GM21360 (cell line): ENCODE measurements at regions not wholly inside any gene's neighbourhood (a gene's known extent, or its start where the extent isn't known, plus 50 kb on each side); places are given as distances from the start of the nearest gene placed in this dataset.

Experiments used
- ATAC-seq: cut with Tn5 transposase; IDR thresholded peaks from one replicate; pipeline ENCODE4 v1.9.1; 2021; ENCODE audit warnings: mild to moderate bottlenecking, moderate library complexity; ENCODE audit not compliant: unreplicated experiment

DNA sequence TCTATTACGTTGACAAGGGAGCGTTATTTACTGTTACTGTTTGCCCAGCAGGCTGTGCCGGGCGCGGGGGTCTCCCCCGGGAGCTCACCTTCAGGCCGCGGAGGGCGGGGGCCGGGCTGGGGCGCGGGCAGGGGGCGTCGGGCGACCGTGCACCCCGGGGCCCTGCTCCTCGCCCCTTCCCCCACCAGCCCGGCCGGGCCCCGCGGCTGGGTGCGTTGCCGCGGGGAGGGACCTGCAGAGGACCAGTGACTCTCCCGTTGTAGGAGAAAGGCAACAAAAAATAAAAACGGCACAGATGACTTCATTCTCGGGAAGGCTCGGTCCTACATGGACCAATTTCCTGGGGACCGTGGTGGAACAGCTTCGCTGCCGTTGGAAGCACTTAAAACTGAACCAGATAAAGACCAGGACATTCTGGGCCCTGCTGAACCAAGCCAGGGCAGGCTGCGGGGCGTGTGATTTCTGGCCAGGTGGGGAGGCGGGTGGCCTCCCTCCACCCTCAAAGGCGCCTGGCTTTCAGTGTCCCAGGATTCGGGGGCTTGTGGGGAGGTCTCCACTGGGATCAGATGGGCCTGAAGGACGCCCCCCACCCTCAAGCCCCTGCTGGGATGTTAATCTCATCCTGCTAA is 57.4 kb downstream of the IGLL1 start:
- no peak for ATAC-seq

- ATAC-seq, result no peak
These were observed 58.5 kb downstream of the IGLL1 start for GRCh38 chr22:23521441-23522113.

DNA sequence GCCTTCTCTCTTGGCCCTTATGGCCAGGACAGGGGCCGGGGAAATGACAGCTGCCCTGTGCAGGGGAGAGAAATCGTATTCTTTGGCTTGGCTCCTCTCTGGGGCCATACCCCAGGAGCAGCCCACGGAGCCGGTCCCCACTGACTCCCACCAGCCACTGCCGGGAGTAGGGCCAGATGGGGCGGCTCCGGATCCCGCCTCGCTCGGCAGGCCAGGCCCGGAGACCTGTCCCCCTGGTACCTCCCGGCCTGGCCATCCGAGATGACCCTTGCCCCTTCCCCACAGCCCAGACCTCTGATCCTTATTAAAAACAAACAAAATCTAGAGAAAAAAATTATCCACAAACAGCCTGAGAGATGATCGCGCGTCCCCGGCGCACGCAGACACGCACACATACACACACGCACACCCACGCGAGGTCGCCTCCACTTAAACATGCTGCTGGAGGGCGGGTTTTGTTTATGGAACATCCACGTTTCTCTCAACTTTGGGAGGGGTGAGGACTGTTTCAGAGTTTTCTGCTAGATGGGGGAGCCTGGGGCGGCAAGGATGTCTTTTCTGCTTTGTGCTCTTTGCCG is 59.1 kb downstream of the IGLL1 start:
- ATAC-seq, result no peak

- no peak for ATAC-seq
These were observed 60.5 kb downstream of the IGLL1 start for GRCh38 chr22:23519442-23520157.

DNA sequence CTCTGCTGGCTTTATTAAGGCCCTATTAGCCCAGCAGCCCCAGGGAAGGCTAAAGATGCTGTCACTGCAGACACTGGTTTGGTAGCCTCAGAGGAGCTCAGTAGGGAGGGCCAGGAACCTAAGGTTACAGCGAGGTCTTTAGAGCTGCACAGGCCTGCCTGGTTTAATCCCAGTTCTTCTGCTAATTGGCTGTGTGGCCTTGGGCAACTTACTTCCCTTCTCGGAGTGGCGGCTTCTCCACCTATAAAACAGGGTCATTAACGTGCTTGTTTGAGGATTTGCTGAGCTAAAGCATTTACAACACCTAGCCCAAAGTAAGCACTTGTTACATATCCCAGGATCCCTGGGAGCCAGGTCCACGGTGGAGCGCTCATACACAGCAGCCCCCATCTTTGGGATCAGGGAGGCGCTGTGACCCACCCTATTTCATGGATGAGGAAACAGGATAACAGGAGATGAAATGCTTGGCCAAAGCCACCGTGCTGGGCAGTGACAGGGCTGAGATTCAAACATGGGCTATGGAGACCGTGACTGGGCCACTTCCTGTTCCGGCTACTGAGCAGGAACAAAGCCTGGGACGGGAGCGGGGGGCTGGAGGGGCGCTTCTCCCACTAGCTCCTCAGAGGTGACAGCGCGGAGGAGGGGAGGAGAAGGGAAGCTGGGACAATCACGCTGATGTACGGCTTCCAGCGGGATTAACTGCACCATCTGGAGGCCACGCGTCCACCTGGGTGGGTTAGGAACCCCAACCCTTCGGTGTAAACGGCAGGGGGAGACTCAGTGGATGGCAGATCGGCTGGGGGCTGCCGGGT is 61.5 kb downstream of the IGLL1 start:
- ATAC-seq, result no peak

GRCh38 chr22:23517804-23518375 is 62.2 kb downstream of the IGLL1 start:
- no peak for ATAC-seq

DNA sequence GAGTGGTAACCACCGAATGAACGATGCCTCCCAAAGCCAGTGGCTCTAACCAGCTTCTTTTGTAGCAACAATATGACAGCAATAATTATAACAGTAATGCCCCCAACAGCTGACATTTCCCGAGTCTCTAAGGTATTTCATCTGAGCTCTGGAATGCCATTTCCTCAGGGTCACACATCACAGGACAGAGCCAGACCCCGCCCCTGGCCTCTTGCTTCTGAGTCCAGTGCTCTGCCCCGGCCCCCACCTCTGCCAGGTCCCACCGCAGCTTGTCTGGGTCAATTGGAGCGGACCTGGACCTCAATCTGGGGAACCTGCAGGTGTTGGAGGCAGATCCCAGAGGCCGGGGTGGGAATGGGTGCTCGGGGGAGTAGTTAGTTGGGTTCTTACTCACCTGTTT is 63.8 kb downstream of the IGLL1 start:
- ATAC-seq, result no peak

- ATAC-seq, result no peak
These were observed 65.6 kb downstream of the IGLL1 start for GRCh38 chr22:23514322-23515038.

DNA sequence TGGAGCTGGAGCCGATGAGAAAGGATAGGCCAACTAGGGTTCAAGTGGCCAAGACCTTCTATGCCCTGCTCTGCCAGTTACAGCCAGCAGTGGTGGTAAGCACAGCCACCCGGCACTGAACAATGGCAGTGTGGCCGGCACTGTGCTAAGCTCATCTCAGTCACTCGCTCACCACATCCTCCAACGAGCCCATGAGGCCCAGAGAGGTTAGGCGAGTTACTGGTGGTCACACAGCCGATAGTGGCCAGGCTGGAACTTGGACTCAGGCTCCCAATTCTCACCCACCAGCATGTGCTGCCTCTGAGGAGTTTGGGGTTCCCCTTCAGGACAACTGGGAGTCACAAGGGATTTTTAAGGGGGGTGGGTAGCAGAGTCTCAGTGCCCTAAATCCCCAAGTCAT is 66.4 kb downstream of the IGLL1 start:
- no peak for ATAC-seq

GRCh38 chr22:23513133-23513532 is 67.0 kb downstream of the IGLL1 start:
- no peak for ATAC-seq

DNA sequence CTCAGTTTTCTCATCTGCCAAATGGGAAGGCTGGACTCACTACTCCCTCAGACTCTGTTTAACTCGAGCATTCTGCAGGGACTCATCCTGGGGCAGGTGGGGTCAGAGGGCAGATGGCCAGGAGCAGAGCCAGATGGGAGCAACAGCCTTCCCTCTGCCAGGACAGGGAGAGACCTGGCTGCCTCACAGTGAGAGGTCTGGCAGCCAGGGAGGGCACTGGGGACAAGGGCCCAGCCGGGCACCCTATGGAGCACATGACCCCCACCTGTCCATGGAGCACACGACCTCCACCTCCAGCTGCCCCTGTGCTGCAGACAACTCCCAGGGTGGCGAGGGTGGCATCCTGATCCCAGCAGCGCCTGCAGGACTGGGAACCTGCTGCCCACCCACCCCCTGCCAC is 67.4 kb downstream of the IGLL1 start:
- no peak for ATAC-seq

GRCh38 chr22:23512348-23512705 is 67.8 kb downstream of the IGLL1 start:
- no peak for ATAC-seq

- ATAC-seq, result no peak
These were observed 68.3 kb downstream of the IGLL1 start for GRCh38 chr22:23511627-23512347.

- no peak for ATAC-seq
These were observed 70.4 kb downstream of the IGLL1 start for GRCh38 chr22:23509571-23510302.

DNA sequence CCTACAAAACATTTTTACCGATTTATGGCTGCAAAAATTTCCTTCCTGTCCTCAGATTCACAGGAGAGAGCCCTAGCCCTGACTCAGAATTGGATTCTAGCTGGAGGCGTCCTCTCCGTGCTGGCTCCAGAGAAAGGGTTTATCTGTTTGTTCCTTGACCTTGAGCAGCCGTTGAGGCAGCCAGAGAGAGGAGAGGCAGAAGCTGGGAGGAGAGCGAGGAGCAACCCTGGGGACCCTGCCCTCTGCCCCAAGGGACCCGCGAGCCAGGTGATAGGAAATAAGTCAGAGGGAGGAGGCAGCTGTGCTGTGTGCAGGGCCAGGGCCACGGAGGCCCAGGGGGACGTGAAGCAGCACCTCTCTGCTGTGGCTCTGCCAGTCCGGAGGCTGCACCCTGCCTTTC is 75.6 kb downstream of the IGLL1 start:
- no peak for ATAC-seq

- no peak for ATAC-seq
These were observed 76.2 kb downstream of the IGLL1 start for GRCh38 chr22:23503736-23504440.

DNA sequence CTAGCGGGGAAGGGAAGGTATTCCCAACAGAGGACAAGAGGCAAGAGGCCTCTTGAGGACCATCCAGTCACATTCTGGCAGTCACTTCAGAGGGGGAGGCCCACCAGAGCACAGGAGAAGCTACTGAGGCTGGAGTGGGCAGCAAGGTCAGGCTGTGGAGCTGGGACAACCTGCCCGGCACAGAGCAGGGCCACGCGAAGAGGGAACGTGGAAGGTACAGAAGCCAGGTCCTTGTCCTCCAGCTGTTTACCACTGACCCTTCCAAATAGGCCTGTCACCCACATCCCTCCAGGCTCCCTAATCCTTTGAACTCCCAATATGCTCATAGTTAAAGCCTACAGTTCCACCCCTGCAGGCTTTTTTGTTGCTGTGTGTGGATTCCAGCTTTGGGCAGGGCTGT is 76.9 kb downstream of the IGLL1 start:
- ATAC-seq, result no peak

DNA sequence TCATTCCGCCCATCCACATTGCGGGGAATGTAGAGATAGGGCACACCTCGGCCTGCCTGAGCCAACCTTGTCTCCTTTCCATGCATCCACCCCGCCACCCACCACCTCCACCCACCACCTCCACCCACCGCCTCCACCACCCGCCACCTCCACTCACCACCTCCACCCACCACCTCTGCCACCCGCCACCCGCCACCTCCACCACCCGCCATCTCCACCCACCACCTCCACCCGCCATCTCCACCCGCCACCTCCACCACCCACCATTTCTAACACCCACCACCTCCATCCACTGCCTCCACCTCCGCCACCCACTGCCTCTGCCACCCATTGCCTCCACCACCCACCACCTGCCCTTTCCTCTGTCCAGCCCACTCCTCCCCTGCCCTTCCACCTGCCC is 78.4 kb downstream of the IGLL1 start:
- no peak for ATAC-seq
